Pancreas (tissue), 10 donors: ENCODE measurements at regions not wholly inside any gene's neighbourhood (a gene's known extent, or its start where the extent isn't known, plus 50 kb on each side); places are given as distances from the start of the nearest gene placed in this dataset.

Experiments used
- ATAC-seq, 4 donors: fragments of 200-7000 bp; cut with Tn5 transposase; one replicate each; pipeline versions ENCODE4 v1.8.0 to v1.9.1; 2020; ENCODE audit warnings: mild to moderate bottlenecking in 4 of 4, moderate library complexity in 4 of 4
- DNase-seq, 6 donors: peaks; one replicate each; pipeline ENCODE4 v3.0.0-alpha.2; 2020
- FAIRE-seq: peaks from 2 replicates; lab custom pipeline; 2012; peaks lifted over from hg19 to GRCh38; lab: Jason Lieb, UNC
- H3K27ac ChIP-seq, 4 donors: fragments of 200-600 bp; sonication (generic); 1 replicate in 3 of 4; 2 replicates in 1 of 4; pipeline versions ENCODE4 v1.5.0 to v1.8.0; 2020
- H3K27me3 ChIP-seq, 4 donors: fragments of 200-600 bp; one replicate each; pipeline ENCODE4 v1.8.0; 2021
- H3K36me3 ChIP-seq, 3 donors: fragments of 200-600 bp; sonication (generic) in 1 of 3; one replicate each; pipeline versions ENCODE4 v1.5.0 to v1.8.0; 2020 to 2021
- H3K4me1 ChIP-seq, 3 donors: fragments of 200-600 bp; one replicate each; pipeline ENCODE4 v1.8.0; 2021
- H3K4me3 ChIP-seq, 4 donors: fragments of 200-600 bp; sonication (generic) in 2 of 4; one replicate each; pipeline versions ENCODE4 v1.5.0 to v1.8.0; 2020 to 2021
- H3K9me3 ChIP-seq, 4 donors: fragments of 200-600 bp; one replicate each; pipeline ENCODE4 v1.8.0; 2021
- CTCF ChIP-seq, 4 donors: fragments of 200-600 bp; sonication (generic) in 3 of 4; IDR thresholded peaks; one replicate each; pipeline versions ENCODE4 v1.5.0 to v1.8.0; 2021; ENCODE audit warnings: antibody characterized with exemption in 4 of 4
- WGBS, 2 donors: extraction: QIAGEN DNeasy Blood & Tissue Kit; methylation state at CpG; one replicate each; pipeline ENCODE4 v1.1.7; 2013; 5-methylcytosine and 5-hydroxymethylcytosine counted together
- intact Hi-C, 3 donors: fragments of 100-400 bp; cut with DNase I; formaldehyde crosslinking; loops; one replicate each; pipeline versions ENCODE4 v1.11.1 to v1.14.2; 2022
- donor health status: healthy with polysubstance abuse.
- donor health status: DM: no; HTN: no; CAD: no; lungs with moderate emphysema.
- donor health status: DM: no; HTN: no; CAD: no.
- donor health status: control.
- donor health status: control.
- donor health status: Bipolar disorder and iron deficiency.
- donor health status: DM: yes; HTN: yes; CAD: no.
- donor health status: DM: no; HTN: no; CAD: no.
- donor health status: DM: no; HTN: no; CAD: no.
- donor health status: DM: yes; HTN: yes; CAD: no.

- FAIRE-seq (no peak), DNase-seq (no peak), ATAC-seq (no peak)
- H3K27me3 ChIP-seq = no peaks in the 10 kb centered on the region
- H3K27ac ChIP-seq = no peak overlapping the region
- intact Hi-C loops = no loop called here
- H3K4me3 ChIP-seq = no peak overlapping the region
- H3K36me3 ChIP-seq = no peaks in the 10 kb centered on the region
- WGBS, 2 donors = 66 to 74% methylated on average over 6 of the region's 6 CpGs
- TF ChIP-seq CTCF (IDR thresholded peaks at IDR 0.05) = no peak
- no peaks in the 10 kb centered on the region for H3K4me1 ChIP-seq
- no peaks in the 10 kb centered on the region for H3K9me3 ChIP-seq
Observed at GRCh38 chr10:42973411-42973810, 103.5 kb upstream of the RET start.

GRCh38 chr10:42973870-42974692, 102.8 kb upstream of the RET start:
- no peaks in the 10 kb centered on the region for H3K27me3 ChIP-seq
- H3K9me3 ChIP-seq = no peaks in the 10 kb centered on the region
- no peak overlapping the region for H3K4me3 ChIP-seq
- H3K4me1 ChIP-seq = no peaks in the 10 kb centered on the region
- FAIRE-seq (no peak), ATAC-seq (no peak), DNase-seq (peak; percentile 0 to 37 (median 3))
- no peaks in the 10 kb centered on the region for H3K36me3 ChIP-seq
- TF ChIP-seq CTCF (IDR thresholded peaks at IDR 0.05) = no peak
- intact Hi-C loops = no loop called here
- 79 to 82% methylated on average over 9 of the region's 9 CpGs for WGBS, 2 donors
- no peak overlapping the region for H3K27ac ChIP-seq

- WGBS, 2 donors = 71 to 75% methylated on average over 3 of the region's 3 CpGs
Observed at GRCh38 chr10:42974693-42975002, 102.2 kb upstream of the RET start.

GRCh38 chr10:42975005-42975493, 101.8 kb upstream of the RET start:
- peak; percentile 0 to 44 (median 5) for DNase-seq
- Histone ChIP-seq H3K27ac (no peak overlapping the region), H3K27me3 (no peaks in the 10 kb centered on the region), H3K4me1 (no peaks in the 10 kb centered on the region), H3K4me3 (no peak overlapping the region), H3K9me3 (no peaks in the 10 kb centered on the region), H3K36me3 (no peaks in the 10 kb centered on the region)
- 77 to 90% methylated on average over 4 of the region's 4 CpGs for WGBS, 2 donors
- TF ChIP-seq CTCF (IDR thresholded peaks at IDR 0.05) = no peak
- intact Hi-C loops = no loop called here
- no peak for ATAC-seq
- no peak for FAIRE-seq

More at GRCh38 chr10:42974693-42975002, 102.2 kb upstream of the RET start:
- H3K27me3 ChIP-seq = no peaks in the 10 kb centered on the region
- H3K36me3 ChIP-seq = no peaks in the 10 kb centered on the region
- no peak for ATAC-seq
- TF ChIP-seq CTCF (IDR thresholded peaks at IDR 0.05) = no peak
- DNase-seq = peak in 2 of 6 donors; percentile 20 to 33
- intact Hi-C loops = no loop called here
- no peaks in the 10 kb centered on the region for H3K4me1 ChIP-seq
- H3K4me3 ChIP-seq = no peak overlapping the region
- FAIRE-seq = no peak
- H3K9me3 ChIP-seq = no peaks in the 10 kb centered on the region
- no peak overlapping the region for H3K27ac ChIP-seq
